ENCODE measurements at regions not wholly inside any gene's neighbourhood (a gene's known extent, or its start where the extent isn't known, plus 50 kb on each side); places are given as distances from the start of the nearest gene placed in this dataset.
"Not testable (repeated sequence)": the region's sequence is repeated elsewhere in the genome, so short reads cannot be mapped to it uniquely, and the experiment has no call there.

DNA sequence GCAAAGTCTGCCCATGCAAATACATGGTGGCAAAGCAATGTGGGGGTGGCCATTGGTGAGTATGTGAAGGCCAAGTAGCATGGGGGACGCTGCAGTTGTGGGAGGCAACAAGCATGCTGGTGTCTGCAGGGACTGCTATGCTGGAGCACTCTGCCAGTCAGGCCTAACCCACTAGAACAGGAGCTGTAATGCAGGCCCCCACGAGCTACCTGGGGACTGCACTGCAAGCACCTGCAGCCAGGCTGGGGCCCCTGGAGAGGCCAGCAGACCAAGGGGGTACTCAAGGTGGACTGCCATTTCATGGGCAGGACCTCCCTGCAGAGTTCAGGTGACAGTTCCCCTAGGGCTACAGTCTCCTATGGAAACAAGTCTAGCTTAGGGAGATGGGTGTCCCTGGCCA lies 183.8 kb upstream of the PDE4D start:
- no peak for DNase-seq (ENCODE audit: low read depth)
- no peak overlapping the region for H3K4me3 ChIP-seq (ENCODE audit: low read length)
- TF ChIP-seq, protein P1, sequence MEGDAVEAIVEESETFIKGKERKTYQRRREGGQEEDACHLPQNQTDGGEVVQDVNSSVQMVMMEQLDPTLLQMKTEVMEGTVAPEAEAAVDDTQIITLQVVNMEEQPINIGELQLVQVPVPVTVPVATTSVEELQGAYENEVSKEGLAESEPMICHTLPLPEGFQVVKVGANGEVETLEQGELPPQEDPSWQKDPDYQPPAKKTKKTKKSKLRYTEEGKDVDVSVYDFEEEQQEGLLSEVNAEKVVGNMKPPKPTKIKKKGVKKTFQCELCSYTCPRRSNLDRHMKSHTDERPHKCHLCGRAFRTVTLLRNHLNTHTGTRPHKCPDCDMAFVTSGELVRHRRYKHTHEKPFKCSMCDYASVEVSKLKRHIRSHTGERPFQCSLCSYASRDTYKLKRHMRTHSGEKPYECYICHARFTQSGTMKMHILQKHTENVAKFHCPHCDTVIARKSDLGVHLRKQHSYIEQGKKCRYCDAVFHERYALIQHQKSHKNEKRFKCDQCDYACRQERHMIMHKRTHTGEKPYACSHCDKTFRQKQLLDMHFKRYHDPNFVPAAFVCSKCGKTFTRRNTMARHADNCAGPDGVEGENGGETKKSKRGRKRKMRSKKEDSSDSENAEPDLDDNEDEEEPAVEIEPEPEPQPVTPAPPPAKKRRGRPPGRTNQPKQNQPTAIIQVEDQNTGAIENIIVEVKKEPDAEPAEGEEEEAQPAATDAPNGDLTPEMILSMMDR (IDR thresholded peaks at IDR 0.05; ENCODE audit: insufficient read depth, low read depth, low read length, missing control alignments) = no peak

DNA sequence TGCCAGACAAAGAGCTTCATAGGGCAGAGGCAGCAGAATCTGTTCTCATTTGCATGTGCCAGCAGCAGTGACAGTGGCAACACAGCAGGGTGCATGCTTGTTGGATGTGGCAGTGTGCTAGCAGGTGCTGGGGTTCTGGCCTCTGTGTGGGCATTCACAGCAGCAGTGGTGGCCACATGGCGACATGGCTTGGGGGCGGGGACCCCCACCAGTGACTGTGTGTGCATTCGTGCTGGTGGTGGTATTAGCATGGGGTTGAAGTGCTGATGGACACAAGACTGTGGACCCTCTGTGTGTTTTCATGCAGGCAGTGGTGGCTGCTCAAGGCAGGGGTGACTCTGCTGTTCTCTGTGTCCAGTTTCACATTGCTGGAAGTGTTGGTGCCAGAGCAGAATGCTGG lies 183.2 kb upstream of the PDE4D start:
- H3K4me3 ChIP-seq (ENCODE audit: low read length) = no peak overlapping the region
- no peak for DNase-seq (ENCODE audit: low read depth)
- TF ChIP-seq, protein P1 (IDR thresholded peaks at IDR 0.05; ENCODE audit: insufficient read depth, low read depth, low read length, missing control alignments) = no peak

DNA sequence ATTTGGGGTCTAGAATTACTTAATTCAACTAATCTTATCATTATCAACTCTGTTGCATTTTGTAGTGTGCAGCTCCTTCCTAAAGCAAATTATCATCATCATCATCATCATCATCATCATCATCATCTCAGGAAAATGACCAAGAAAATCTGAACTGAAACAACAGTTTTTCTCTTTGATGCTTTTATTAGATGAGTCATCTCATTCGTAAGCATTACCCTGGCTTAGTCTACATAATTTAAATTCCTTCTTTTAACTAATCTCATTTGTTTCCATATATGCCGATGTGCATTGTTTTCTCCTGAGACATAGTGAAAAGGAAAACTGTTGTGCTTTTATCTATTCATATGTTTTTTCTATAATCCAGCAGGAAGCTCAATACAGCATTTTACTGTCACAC lies 173.0 kb upstream of the PDE4D start:
- no peak for DNase-seq (ENCODE audit: low read depth)
- TF ChIP-seq, protein P1 (IDR thresholded peaks at IDR 0.05; ENCODE audit: insufficient read depth, low read depth, low read length, missing control alignments) = no peak
- H3K4me3 ChIP-seq (ENCODE audit: low read length) = no peak overlapping the region

GRCh38 chr5:60060389-60060788 lies 166.9 kb upstream of the PDE4D start:
- no peak for DNase-seq (ENCODE audit: low read depth)
- TF ChIP-seq, protein P1 (IDR thresholded peaks at IDR 0.05; ENCODE audit: insufficient read depth, low read depth, low read length, missing control alignments) = no peak
- no peak overlapping the region for H3K4me3 ChIP-seq (ENCODE audit: low read length)

DNA sequence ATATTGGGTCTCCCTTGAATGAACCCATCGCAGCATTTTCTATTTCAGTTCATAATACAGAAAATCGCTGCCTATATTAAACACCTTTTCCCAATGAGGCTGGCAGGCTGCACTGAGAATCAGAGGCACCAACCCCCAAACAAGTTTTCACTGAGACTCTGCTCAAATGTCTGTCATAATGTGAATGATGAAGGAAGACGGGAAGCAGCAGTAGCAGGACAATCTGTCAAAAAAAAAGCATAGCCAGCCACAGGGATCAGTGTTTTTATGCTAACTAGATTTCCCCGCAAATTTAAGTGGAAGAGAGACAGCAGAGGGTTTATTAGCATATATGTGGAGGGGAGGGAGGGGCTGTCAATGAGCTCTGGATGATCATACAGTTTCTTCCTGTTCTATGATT lies 162.7 kb upstream of the PDE4D start:
- no peak for DNase-seq (ENCODE audit: low read depth)
- no peak overlapping the region for H3K4me3 ChIP-seq (ENCODE audit: low read length)
- TF ChIP-seq, protein P1 (IDR thresholded peaks at IDR 0.05; ENCODE audit: insufficient read depth, low read depth, low read length, missing control alignments) = no peak

GRCh38 chr5:60055168-60055567 lies 161.6 kb upstream of the PDE4D start:
- DNase-seq (ENCODE audit: low read depth) = no peak
- TF ChIP-seq, protein P1 (IDR thresholded peaks at IDR 0.05; ENCODE audit: insufficient read depth, low read depth, low read length, missing control alignments) = no peak
- H3K4me3 ChIP-seq (ENCODE audit: low read length) = no peak overlapping the region

DNA sequence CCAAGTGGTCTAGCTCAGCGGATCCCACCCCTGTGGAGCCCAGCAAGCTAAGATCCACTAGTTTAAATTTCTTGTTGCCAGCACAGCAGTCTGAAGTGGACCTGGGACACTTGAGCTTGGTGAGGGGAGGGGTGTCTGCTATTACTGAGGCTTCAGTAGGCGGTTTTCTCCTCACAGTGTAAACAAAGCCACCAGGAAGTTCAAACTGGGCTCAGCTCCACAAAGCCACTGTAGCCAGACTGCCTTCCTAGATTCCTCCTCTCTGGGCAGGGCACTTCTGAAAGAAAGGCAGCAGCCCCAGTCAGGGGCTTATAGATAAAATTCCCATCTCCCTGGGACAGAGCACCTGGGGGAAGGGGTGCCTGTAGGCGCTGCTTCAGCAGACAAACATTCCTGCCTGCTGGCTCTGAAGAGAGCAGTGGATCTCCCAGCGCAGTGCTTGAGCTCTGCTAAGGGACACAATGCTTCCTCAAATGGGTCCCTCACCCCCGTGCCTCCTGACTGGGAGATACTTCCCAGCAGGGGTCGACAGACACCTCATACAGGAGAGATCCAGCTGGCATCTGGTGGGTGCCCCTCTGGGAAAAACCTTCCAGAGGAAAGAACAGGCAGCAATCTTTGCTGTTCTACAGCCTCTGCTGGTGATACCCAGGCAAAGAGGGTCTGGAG lies 148.6 kb upstream of the PDE4D start:
- not testable (repeated sequence) for H3K4me3 ChIP-seq (ENCODE audit: low read length); DNase-seq (ENCODE audit: low read depth)

- H3K4me3 ChIP-seq (ENCODE audit: low read length); DNase-seq (ENCODE audit: low read depth): not testable (repeated sequence)
Measured at GRCh38 chr5:60041508-60041907, 148.0 kb upstream of the PDE4D start.
